ENCODE measurements at regions not wholly inside any gene's neighbourhood (a gene's known extent, or its start where the extent isn't known, plus 50 kb on each side); places are given as distances from the start of the nearest gene placed in this dataset.

DNA sequence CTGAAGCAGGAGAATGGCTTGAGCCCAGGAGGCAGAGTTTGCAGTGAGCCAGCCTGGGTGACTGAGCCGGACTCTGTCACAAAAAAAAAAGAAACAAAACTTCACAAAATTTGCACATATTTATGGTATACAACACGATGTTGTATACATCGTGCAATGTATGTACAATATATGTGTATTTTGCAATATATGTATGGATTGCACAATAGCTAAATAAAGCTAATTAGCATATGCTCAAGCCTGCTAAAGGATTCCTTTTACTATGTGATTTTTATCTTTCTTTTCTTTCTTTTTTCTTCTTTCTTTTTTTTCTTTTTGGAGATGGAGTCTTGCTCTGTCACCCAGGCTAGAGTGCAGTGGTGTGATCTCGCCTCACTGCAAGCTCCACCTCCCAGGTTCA lies 368.0 kb upstream of the FAM98A start:
- H3K4me3 ChIP-seq (ENCODE audit: low read length) = no peak overlapping the region
- ATAC-seq (no peak), DNase-seq (no peak)
- no peak for TF ChIP-seq EZH2phosphoT487 (IDR thresholded peaks at IDR 0.05; ENCODE audit: borderline replicate concordance, low read length)
- TF ChIP-seq, protein P1, sequence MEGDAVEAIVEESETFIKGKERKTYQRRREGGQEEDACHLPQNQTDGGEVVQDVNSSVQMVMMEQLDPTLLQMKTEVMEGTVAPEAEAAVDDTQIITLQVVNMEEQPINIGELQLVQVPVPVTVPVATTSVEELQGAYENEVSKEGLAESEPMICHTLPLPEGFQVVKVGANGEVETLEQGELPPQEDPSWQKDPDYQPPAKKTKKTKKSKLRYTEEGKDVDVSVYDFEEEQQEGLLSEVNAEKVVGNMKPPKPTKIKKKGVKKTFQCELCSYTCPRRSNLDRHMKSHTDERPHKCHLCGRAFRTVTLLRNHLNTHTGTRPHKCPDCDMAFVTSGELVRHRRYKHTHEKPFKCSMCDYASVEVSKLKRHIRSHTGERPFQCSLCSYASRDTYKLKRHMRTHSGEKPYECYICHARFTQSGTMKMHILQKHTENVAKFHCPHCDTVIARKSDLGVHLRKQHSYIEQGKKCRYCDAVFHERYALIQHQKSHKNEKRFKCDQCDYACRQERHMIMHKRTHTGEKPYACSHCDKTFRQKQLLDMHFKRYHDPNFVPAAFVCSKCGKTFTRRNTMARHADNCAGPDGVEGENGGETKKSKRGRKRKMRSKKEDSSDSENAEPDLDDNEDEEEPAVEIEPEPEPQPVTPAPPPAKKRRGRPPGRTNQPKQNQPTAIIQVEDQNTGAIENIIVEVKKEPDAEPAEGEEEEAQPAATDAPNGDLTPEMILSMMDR (conservative IDR thresholded peaks at IDR 0.05; ENCODE audit: low read depth, low read length) = no peak
- no peak for TF ChIP-seq EZH2 (IDR thresholded peaks at IDR 0.05; ENCODE audit: low read length, unreplicated experiment)
- no peaks in the 10 kb centered on the region for H4K20me1 ChIP-seq (ENCODE audit: low read length)
- intact Hi-C loops (cut with micrococcal nuclease) = no loop called here
- H3K4me1 ChIP-seq (ENCODE audit: insufficient read depth, low read length) = no peaks in the 10 kb centered on the region
- H3K27me3 ChIP-seq (ENCODE audit: low read length) = 0 out of 2 replicates have a peak, but pooled peaks cover under 1% of the 10 kb centered on the region
- H3F3A ChIP-seq (ENCODE audit: low read length, unreplicated experiment) = no peaks in the 10 kb centered on the region
- H3K36me3 ChIP-seq (ENCODE audit: low read depth, low read length) = no peaks in the 10 kb centered on the region
- H3K27ac ChIP-seq (ENCODE audit: low read length) = no peak overlapping the region
- no peak overlapping the region for H3K4me2 ChIP-seq (ENCODE audit: low read length)
- H2AFZ ChIP-seq (ENCODE audit: low read length) = no peak overlapping the region
- BruUV-seq (replicated peaks) = no TSS peak
- H3K9ac ChIP-seq (ENCODE audit: low read length) = no peak overlapping the region
- H3K9me2 ChIP-seq (replicated peaks; ENCODE audit: low read length) = no peaks in the 10 kb centered on the region
- ChIA-PET POLR2A (ENCODE audit: unreplicated experiment) (no interaction called here), CTCF (interaction anchor here (0.6 kb wide), 1 partner anchor 396 kb away, joined by 8 read pairs; no protein-coding TSS in a partner anchor)
- no peaks in the 10 kb centered on the region for H3K9me3 ChIP-seq (ENCODE audit: low read length)
- H3K79me2 ChIP-seq (ENCODE audit: low read length) = no peaks in the 10 kb centered on the region

DNA sequence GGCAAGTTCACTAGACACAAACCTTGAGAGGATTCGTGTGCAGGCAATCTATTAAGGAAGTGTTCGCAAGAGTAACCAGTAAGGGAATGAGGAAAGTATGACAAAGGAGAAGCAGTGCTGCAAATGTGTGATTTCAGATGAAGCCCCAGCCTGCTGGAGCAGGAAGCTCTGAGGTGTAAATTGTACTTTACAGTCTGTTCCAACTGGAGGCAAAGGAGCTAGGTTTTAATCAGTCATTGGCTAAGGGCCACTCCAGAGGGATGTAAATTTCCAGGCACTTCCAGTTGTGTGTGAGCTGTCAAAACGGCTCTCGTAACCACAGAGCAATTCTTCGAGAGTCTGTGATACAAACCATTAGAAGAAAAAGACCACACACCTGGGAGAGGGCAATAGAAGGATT lies 359.5 kb upstream of the FAM98A start:
- intact Hi-C loops (cut with micrococcal nuclease) = no loop called here
- Histone ChIP-seq H3K9ac (ENCODE audit: low read length) (no peak overlapping the region), H3K9me2 (replicated peaks; ENCODE audit: low read length) (no peaks in the 10 kb centered on the region), H3K36me3 (ENCODE audit: low read depth, low read length) (no peaks in the 10 kb centered on the region), H2AFZ (ENCODE audit: low read length) (no peak overlapping the region), H3K27me3 (ENCODE audit: low read length) (peaks cover 49% of the 10 kb centered on the region), H3K4me3 (ENCODE audit: low read length) (no peak overlapping the region), H3K4me2 (ENCODE audit: low read length) (no peak overlapping the region), H3F3A (ENCODE audit: low read length, unreplicated experiment) (no peaks in the 10 kb centered on the region), H3K79me2 (ENCODE audit: low read length) (no peaks in the 10 kb centered on the region), H3K27ac (ENCODE audit: low read length) (no peak overlapping the region), H3K9me3 (ENCODE audit: low read length) (no peaks in the 10 kb centered on the region), H4K20me1 (ENCODE audit: low read length) (no peaks in the 10 kb centered on the region), H3K4me1 (ENCODE audit: insufficient read depth, low read length) (no peaks in the 10 kb centered on the region)
- DNase-seq (no peak), ATAC-seq (no peak)
- ChIA-PET CTCF (no interaction called here), POLR2A (ENCODE audit: unreplicated experiment) (no interaction called here)
- TF ChIP-seq, protein P1 (conservative IDR thresholded peaks at IDR 0.05; ENCODE audit: low read depth, low read length) = no peak
- no peak for TF ChIP-seq EZH2phosphoT487 (IDR thresholded peaks at IDR 0.05; ENCODE audit: borderline replicate concordance, low read length)
- no peak for TF ChIP-seq EZH2 (IDR thresholded peaks at IDR 0.05; ENCODE audit: low read length, unreplicated experiment)
- no TSS peak for BruUV-seq (replicated peaks)

DNA sequence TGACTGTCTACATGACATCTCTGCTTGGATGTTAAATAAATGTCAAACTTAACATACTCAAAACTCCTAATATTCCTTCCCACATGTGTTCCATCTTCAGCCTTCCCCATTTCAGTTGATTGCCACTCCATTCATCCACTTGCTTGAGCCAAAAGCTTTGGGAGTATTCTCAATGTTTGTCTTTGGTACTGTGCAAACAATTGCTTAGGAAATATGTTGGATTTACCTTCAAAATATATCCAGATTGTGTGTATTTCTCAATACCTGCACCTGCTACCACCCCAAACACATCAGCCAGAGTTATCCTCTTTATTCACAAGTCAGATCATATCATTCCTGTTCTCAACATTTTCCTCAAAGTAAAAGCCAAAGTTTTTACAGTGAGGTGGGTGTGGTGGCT lies 350.3 kb upstream of the FAM98A start:
- BruUV-seq (replicated peaks) = no TSS peak
- H3K9ac ChIP-seq (ENCODE audit: low read length) = no peak overlapping the region
- POLR2A ChIA-PET (ENCODE audit: unreplicated experiment) = no interaction called here
- H3K9me3 ChIP-seq (ENCODE audit: low read length) = no peaks in the 10 kb centered on the region
- no peak for DNase-seq
- ATAC-seq = no peak
- no peak overlapping the region for H3K4me3 ChIP-seq (ENCODE audit: low read length)
- CTCF ChIA-PET = no interaction called here
- H3F3A ChIP-seq (ENCODE audit: low read length, unreplicated experiment) = no peaks in the 10 kb centered on the region
- TF ChIP-seq EZH2phosphoT487 (IDR thresholded peaks at IDR 0.05; ENCODE audit: borderline replicate concordance, low read length) (no peak), EZH2 (IDR thresholded peaks at IDR 0.05; ENCODE audit: low read length, unreplicated experiment) (no peak)
- TF ChIP-seq, protein P1 (conservative IDR thresholded peaks at IDR 0.05; ENCODE audit: low read depth, low read length) = no peak
- H2AFZ ChIP-seq (ENCODE audit: low read length) = no peak overlapping the region
- H3K4me2 ChIP-seq (ENCODE audit: low read length) = no peak overlapping the region
- no peaks in the 10 kb centered on the region for H3K79me2 ChIP-seq (ENCODE audit: low read length)
- no peaks in the 10 kb centered on the region for H3K9me2 ChIP-seq (replicated peaks; ENCODE audit: low read length)
- no peaks in the 10 kb centered on the region for H4K20me1 ChIP-seq (ENCODE audit: low read length)
- H3K27ac ChIP-seq (ENCODE audit: low read length) = no peak overlapping the region
- intact Hi-C loops (cut with micrococcal nuclease) = no loop called here
- H3K27me3 ChIP-seq (ENCODE audit: low read length) = peaks cover 4% of the 10 kb centered on the region; the same call in 1 of the 2 replicates
- H3K4me1 ChIP-seq (ENCODE audit: insufficient read depth, low read length) = no peaks in the 10 kb centered on the region
- no peaks in the 10 kb centered on the region for H3K36me3 ChIP-seq (ENCODE audit: low read depth, low read length)
